Prostate gland (tissue), 2 donors: ENCODE measurements at regions not wholly inside any gene's neighbourhood (a gene's known extent, or its start where the extent isn't known, plus 50 kb on each side); places are given as distances from the start of the nearest gene placed in this dataset.

ENCODE experiments used
- DNase-seq: peaks from one replicate; pipeline ENCODE4 v3.0.0-alpha.2; 2019; ENCODE audit warnings: low spot score
- H3K27ac ChIP-seq, 2 donors: fragments of 200-600 bp; sonication (generic); 2 replicates each; pipeline ENCODE4 v1.5.1; 2017 to 2019
- H3K27me3 ChIP-seq: fragments of 200-600 bp; sonication (generic); replicated peaks from 2 replicates; pipeline ENCODE4 v1.5.1; 2019; ENCODE audit not compliant: insufficient read depth
- H3K36me3 ChIP-seq, 2 donors: fragments of 200-600 bp; sonication (generic); 1 replicate in 1 of 2; 2 replicates in 1 of 2; pipeline versions ENCODE4 v1.5.1 to v1.8.1; 2017 to 2019
- H3K4me1 ChIP-seq: fragments of 200-600 bp; sonication (generic); replicated peaks from 2 replicates; pipeline ENCODE4 v1.5.1; 2019
- H3K4me3 ChIP-seq, 2 donors: fragments of 200-600 bp; sonication (generic); 2 replicates each; pipeline ENCODE4 v1.5.1; 2017 to 2019
- H3K9me3 ChIP-seq: fragments of 200-600 bp; sonication (generic); 2 replicates; pipeline ENCODE4 v1.5.1; 2017
- POLR2A ChIP-seq: fragments of 450-650 bp; IDR thresholded peaks from one replicate; pipeline ENCODE4 v1.6.1; 2016; ENCODE audit warnings: antibody characterized with exemption, mild to moderate bottlenecking
- POLR2AphosphoS5 ChIP-seq: sonication (generic); formaldehyde crosslinking; IDR thresholded peaks from one replicate; pipeline ENCODE4 v1.6.1; 2017; ENCODE audit warnings: antibody characterized with exemption
- WGBS: methylation state at CpG from one replicate; pipeline ENCODE4 v1.1.5; 2018; 5-methylcytosine and 5-hydroxymethylcytosine counted together
- intact Hi-C: fragments of 100-400 bp; cut with DNase I; formaldehyde crosslinking; loops from one replicate; pipeline ENCODE4 v1.14.2; 2022
- TF ChIP-seq, protein P1 (sequence below), 4 experiments: fragments of 200-600 bp in 2 of 4; fragments of 450-650 bp in 2 of 4; sonication (generic) in 2 of 4; IDR thresholded peaks; 1 replicate in 3 of 4; 2 replicates in 1 of 4; pipeline ENCODE4 v1.5.1; 2016 to 2019; ENCODE audit warnings: antibody characterized with exemption in 4 of 4, mild to moderate bottlenecking in 2 of 4, moderate library complexity in 2 of 4

DNA sequence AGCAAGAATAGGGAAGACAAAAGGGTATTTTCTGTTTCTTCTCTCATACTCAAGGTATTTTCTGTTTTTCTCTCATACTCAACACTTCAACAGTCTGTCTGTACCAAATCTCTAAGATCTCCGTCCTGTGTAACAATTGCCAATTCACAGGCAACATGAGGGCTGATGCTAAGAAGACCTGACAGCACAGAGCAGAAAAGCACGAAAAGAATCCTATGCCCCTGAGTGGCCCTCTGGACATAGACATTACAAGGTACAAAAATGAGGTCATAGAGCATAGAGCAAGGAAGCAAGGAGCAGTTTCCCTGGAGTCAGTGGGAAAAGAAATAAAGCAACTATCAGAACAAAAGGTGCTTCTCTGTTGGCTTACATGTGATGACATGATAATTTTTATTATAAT, 1612.6 kb upstream of the CELF4 start:
- intact Hi-C loops, result no loop called here
- no peak for TF ChIP-seq POLR2A
- TF ChIP-seq, protein P1, sequence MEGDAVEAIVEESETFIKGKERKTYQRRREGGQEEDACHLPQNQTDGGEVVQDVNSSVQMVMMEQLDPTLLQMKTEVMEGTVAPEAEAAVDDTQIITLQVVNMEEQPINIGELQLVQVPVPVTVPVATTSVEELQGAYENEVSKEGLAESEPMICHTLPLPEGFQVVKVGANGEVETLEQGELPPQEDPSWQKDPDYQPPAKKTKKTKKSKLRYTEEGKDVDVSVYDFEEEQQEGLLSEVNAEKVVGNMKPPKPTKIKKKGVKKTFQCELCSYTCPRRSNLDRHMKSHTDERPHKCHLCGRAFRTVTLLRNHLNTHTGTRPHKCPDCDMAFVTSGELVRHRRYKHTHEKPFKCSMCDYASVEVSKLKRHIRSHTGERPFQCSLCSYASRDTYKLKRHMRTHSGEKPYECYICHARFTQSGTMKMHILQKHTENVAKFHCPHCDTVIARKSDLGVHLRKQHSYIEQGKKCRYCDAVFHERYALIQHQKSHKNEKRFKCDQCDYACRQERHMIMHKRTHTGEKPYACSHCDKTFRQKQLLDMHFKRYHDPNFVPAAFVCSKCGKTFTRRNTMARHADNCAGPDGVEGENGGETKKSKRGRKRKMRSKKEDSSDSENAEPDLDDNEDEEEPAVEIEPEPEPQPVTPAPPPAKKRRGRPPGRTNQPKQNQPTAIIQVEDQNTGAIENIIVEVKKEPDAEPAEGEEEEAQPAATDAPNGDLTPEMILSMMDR (IDR thresholded peaks at IDR 0.05), result no peak
- no peak for TF ChIP-seq POLR2AphosphoS5
- Histone ChIP-seq H3K36me3 (no peaks in the 10 kb centered on the region), H3K27me3 (no peaks in the 10 kb centered on the region), H3K4me3 (no peak overlapping the region), H3K9me3 (no peaks in the 10 kb centered on the region), H3K4me1 (no peaks in the 10 kb centered on the region), H3K27ac (no peak overlapping the region)
- no peak for DNase-seq
- WGBS, result 68% methylated on average over 2 of the region's 2 CpGs

DNA sequence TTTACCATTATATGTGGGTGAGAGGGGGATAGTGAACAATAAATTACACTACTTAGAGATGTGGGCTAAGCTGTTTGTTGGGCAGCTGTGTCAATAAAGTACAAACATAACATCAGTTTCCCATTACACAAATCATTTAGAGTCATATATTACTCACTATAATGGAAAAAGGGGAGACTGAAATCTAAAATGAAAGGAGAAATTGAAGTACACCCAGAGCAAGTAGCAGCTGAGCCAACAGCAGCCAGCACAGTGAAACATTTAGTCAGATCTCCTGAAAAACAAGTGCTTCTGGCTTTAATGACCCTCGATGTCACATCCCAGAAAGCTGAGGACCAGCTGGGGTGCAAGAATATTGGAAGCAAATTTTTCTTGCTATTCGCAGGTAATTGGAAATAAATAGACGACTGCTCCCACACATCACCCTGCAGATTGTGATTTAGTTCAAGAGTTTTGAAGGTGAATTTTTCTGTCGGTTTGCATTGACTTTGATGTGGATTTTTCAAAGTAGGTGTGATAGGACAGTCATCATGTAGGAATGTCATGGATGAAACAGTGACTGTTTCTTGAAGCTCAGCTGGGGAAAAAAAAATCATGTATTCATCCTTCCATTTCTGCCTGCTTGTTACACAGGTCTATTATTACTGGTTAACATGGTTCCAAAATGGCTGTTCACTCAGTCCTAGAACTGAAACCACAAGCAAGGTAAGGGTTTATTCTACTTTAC, 1607.3 kb upstream of the CELF4 start:
- intact Hi-C loops, result no loop called here

DNA sequence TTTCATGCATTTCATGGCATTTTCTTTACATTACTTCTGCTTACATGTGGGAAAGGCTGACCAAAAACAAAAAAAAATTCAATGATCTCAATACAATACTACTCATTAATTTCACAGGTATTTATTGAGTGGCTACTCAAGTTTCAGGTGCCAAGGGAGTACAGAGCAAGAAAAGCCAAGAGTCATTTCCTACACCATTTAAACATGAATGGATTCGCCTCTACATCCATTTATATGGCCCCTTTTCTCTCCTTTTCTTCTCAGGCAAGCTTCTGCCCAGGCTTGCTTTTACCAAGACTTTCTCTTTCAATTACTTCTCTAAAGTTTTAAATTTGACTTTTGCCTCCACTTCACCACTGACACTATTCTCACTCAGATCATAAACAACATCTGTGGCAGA, 1603.1 kb upstream of the CELF4 start:
- Histone ChIP-seq H3K9me3 (no peaks in the 10 kb centered on the region), H3K36me3 (no peaks in the 10 kb centered on the region), H3K27me3 (no peaks in the 10 kb centered on the region), H3K4me1 (no peaks in the 10 kb centered on the region), H3K27ac (no peak overlapping the region), H3K4me3 (no peak overlapping the region)
- no peak for DNase-seq
- TF ChIP-seq, protein P1 (IDR thresholded peaks at IDR 0.05), result no peak
- no peak for TF ChIP-seq POLR2AphosphoS5
- TF ChIP-seq POLR2A, result no peak
- intact Hi-C loops, result no loop called here
- 62% methylated on average over 1 of the region's 1 CpG for WGBS

More for the DNA sequence above, 1607.3 kb upstream of the CELF4 start:
- DNase-seq, result no peak
- Histone ChIP-seq H3K27me3 (no peaks in the 10 kb centered on the region), H3K27ac (no peak overlapping the region), H3K4me3 (no peak overlapping the region), H3K9me3 (no peaks in the 10 kb centered on the region), H3K4me1 (no peaks in the 10 kb centered on the region), H3K36me3 (no peaks in the 10 kb centered on the region)
- no peak for TF ChIP-seq POLR2A
- TF ChIP-seq POLR2AphosphoS5, result no peak
- TF ChIP-seq, protein P1 (IDR thresholded peaks at IDR 0.05), result no peak
- WGBS, result 79% methylated on average over 4 of the region's 4 CpGs

DNA sequence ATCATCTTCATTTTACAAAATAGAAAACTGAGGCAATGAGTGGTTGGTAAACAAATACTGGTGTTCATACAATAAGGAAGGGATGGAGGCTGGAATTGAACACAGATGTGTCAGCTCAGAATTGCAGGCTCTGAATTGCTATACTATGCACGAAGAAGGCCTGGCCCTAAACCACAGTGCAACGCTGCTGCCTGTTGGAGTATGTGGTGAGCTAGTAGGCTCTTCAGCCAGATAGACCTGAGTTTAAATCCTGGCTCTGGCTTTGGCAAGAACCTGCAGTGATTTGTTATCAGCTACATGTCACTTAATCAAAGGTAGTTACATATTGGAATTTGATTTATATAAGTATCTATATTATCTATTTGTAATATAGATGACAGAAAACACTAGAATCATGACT, 1602.4 kb upstream of the CELF4 start:
- DNase-seq, result no peak
- TF ChIP-seq POLR2A, result no peak
- TF ChIP-seq POLR2AphosphoS5, result no peak
- TF ChIP-seq, protein P1 (IDR thresholded peaks at IDR 0.05), result no peak
- Histone ChIP-seq H3K27me3 (no peaks in the 10 kb centered on the region), H3K4me3 (no peak overlapping the region), H3K9me3 (no peaks in the 10 kb centered on the region), H3K36me3 (no peaks in the 10 kb centered on the region), H3K4me1 (no peaks in the 10 kb centered on the region), H3K27ac (no peak overlapping the region)
- intact Hi-C loops, result no loop called here
- WGBS, result 78% methylated on average over 2 of the region's 2 CpGs

DNA sequence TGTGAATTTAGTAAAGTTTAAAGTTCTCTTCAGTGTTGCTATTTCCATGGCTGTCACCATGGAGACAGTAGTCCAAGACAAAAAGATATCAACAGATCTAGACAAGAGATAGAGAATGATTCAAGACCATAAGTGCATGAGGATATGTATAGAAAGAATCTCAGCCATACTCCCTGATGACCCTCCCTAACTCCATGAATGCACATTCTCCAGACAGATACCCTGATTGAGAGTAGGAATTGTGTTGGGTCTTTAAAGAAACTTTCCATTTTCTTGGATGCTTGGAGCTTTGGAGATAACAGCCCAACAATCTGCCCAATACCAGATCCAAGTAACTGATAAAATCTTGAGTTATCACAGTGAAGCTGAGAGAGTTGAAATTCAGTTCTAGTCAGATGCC, 1601.2 kb upstream of the CELF4 start:
- no peaks in the 10 kb centered on the region for H3K36me3 ChIP-seq
- intact Hi-C loops, result no loop called here
- H3K4me1 ChIP-seq, result no peaks in the 10 kb centered on the region
- no peak overlapping the region for H3K4me3 ChIP-seq
- no peaks in the 10 kb centered on the region for H3K27me3 ChIP-seq
- TF ChIP-seq POLR2AphosphoS5 (no peak), POLR2A (no peak)
- TF ChIP-seq, protein P1 (IDR thresholded peaks at IDR 0.05), result no peak
- H3K9me3 ChIP-seq, result no peaks in the 10 kb centered on the region
- DNase-seq, result no peak
- H3K27ac ChIP-seq, result no peak overlapping the region
